DND-41 (cell line): ENCODE measurements at regions not wholly inside any gene's neighbourhood (a gene's known extent, or its start where the extent isn't known, plus 50 kb on each side); places are given as distances from the start of the nearest gene placed in this dataset.

Experiments
- EZH2 ChIP-seq: IDR thresholded peaks from 3 replicates; pipeline ENCODE4 v1.6.1; 2012; ENCODE audit warnings: borderline replicate concordance, low read depth, mild to moderate bottlenecking, moderate library complexity, low read length, inconsistent platforms; ENCODE audit not compliant: severe bottlenecking
- TF ChIP-seq, protein P1 (sequence below): IDR thresholded peaks from 2 replicates; pipeline ENCODE4 v1.5.1; 2012; ENCODE audit warnings: borderline replicate concordance, low read length, moderate library complexity, mild to moderate bottlenecking; ENCODE audit not compliant: poor library complexity, severe bottlenecking; ENCODE audit errors: extremely low read depth

DNA sequence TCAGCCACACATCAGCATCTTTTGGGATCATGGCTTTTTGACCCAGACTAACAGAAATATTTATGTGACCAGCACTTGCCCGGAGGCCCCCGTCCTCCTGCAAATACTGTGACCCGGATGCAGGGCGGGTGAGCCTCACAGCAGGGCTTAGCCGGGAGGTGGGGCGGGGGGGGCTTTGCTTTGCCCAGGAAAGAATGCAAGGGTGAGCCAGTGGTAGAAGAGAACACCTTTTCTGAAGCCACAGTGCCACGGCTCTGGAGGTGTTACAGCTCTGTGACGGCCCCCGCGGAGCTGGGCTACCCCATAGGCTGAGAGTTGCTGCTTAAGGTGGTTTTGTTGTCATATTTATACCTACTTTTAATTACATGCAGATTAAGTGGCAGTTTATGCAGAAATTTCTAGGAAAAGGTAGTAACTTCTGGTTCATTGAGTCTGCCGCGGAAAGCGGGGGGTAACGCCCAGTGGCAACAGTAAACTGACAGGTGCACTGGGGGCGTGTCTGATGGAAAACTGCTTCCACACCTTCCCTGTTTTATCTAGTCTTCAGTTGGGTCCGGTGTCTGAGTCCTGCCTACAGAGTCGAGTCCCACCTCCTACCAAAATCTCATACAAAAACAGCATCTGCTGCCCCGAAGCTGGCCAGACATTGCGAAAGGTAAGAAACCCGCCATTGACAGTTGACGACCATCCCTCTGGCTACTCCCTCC lies 187.9 kb downstream of the TEX29 start:
- TF ChIP-seq, protein P1, sequence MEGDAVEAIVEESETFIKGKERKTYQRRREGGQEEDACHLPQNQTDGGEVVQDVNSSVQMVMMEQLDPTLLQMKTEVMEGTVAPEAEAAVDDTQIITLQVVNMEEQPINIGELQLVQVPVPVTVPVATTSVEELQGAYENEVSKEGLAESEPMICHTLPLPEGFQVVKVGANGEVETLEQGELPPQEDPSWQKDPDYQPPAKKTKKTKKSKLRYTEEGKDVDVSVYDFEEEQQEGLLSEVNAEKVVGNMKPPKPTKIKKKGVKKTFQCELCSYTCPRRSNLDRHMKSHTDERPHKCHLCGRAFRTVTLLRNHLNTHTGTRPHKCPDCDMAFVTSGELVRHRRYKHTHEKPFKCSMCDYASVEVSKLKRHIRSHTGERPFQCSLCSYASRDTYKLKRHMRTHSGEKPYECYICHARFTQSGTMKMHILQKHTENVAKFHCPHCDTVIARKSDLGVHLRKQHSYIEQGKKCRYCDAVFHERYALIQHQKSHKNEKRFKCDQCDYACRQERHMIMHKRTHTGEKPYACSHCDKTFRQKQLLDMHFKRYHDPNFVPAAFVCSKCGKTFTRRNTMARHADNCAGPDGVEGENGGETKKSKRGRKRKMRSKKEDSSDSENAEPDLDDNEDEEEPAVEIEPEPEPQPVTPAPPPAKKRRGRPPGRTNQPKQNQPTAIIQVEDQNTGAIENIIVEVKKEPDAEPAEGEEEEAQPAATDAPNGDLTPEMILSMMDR: no peak
- TF ChIP-seq EZH2: no peak
